IMR-90 (cell line): ENCODE measurements at regions not wholly inside any gene's neighbourhood (a gene's known extent, or its start where the extent isn't known, plus 50 kb on each side); places are given as distances from the start of the nearest gene placed in this dataset.

Experiments used
- CHD1 ChIP-seq: IDR thresholded peaks from 2 replicates; pipeline ENCODE4 v1.6.1; 2012; ENCODE audit warnings: low read depth, low read length, improper control_type of control experiment
- CTCF ChIP-seq: conservative IDR thresholded peaks from 2 replicates; pipeline ENCODE4 v1.5.1; 2012; ENCODE audit warnings: mild to moderate bottlenecking, low read depth, low read length, improper control_type of control experiment
- RFX5 ChIP-seq: IDR thresholded peaks from 2 replicates; pipeline ENCODE4 v1.8.0; 2012; ENCODE audit warnings: low read depth, mild to moderate bottlenecking, low read length, moderate library complexity
- USF2 ChIP-seq: fragments of 150-350 bp; IDR thresholded peaks from 2 replicates; pipeline ENCODE4 v1.6.1; 2017; ENCODE audit warnings: mild to moderate bottlenecking, antibody characterized with exemption, low read length, low read depth

- no peak for TF ChIP-seq CHD1
- no peak for TF ChIP-seq CTCF
- no peak for TF ChIP-seq RFX5
- no peak for TF ChIP-seq USF2
These were observed 131.4 kb upstream of the ATP6AP2 start for GRCh38 chrX:40449396-40449795.
